HUDEP-2 (cell line): ENCODE measurements at regions not wholly inside any gene's neighbourhood (a gene's known extent, or its start where the extent isn't known, plus 50 kb on each side); places are given as distances from the start of the nearest gene placed in this dataset.
A peak's percentile ranks its signal among the peaks of the same experiment; 100 is the strongest.

Experiments used
- DNase-seq, 76 experiments: peaks; one replicate each; lab custom pipeline; 2025; ENCODE audit not compliant: unreplicated experiment in 76 of 76; lab: John Stamatoyannopoulos, UW

- no peak for DNase-seq
Observed at GRCh38 chr11:119910051-119910450, 181.1 kb upstream of the NECTIN1 start.

- DNase-seq: no peak
Observed at GRCh38 chr11:119909495-119909894, 180.5 kb upstream of the NECTIN1 start.

GRCh38 chr11:119909077-119909476 is 180.1 kb upstream of the NECTIN1 start:
- DNase-seq: no peak

GRCh38 chr11:119908573-119908904 is 179.5 kb upstream of the NECTIN1 start:
- DNase-seq: no peak

GRCh38 chr11:119907878-119908572 is 179.0 kb upstream of the NECTIN1 start:
- DNase-seq: no peak

GRCh38 chr11:119907122-119907851 is 178.3 kb upstream of the NECTIN1 start:
- DNase-seq: no peak

GRCh38 chr11:119906376-119906775 is 177.4 kb upstream of the NECTIN1 start:
- DNase-seq: no peak

GRCh38 chr11:119905162-119905561 is 176.2 kb upstream of the NECTIN1 start:
- no peak for DNase-seq

- no peak for DNase-seq
Observed at GRCh38 chr11:119904531-119905035, 175.6 kb upstream of the NECTIN1 start.

- DNase-seq: no peak
Observed at GRCh38 chr11:119903821-119904220, 174.8 kb upstream of the NECTIN1 start.

- DNase-seq: no peak
Observed at GRCh38 chr11:119903389-119903788, 174.4 kb upstream of the NECTIN1 start.

- DNase-seq: peak in 3 of 76 experiments; percentile 1 to 12 (median 4)
Observed at GRCh38 chr11:119902656-119903231, 173.7 kb upstream of the NECTIN1 start.

- no peak for DNase-seq
Observed at GRCh38 chr11:119901657-119902577, 172.9 kb upstream of the NECTIN1 start.

- no peak for DNase-seq
Observed at GRCh38 chr11:119899997-119900396, 171.0 kb upstream of the NECTIN1 start.

- no peak for DNase-seq
Observed at GRCh38 chr11:119897576-119897975, 168.6 kb upstream of the NECTIN1 start.

- DNase-seq: no peak
Observed at GRCh38 chr11:119897046-119897440, 168.0 kb upstream of the NECTIN1 start.

- DNase-seq: no peak
Observed at GRCh38 chr11:119896387-119897045, 167.5 kb upstream of the NECTIN1 start.

GRCh38 chr11:119895981-119896380 is 167.0 kb upstream of the NECTIN1 start:
- DNase-seq: no peak

GRCh38 chr11:119894916-119895315 is 165.9 kb upstream of the NECTIN1 start:
- DNase-seq: no peak

GRCh38 chr11:119892311-119892808 is 163.4 kb upstream of the NECTIN1 start:
- DNase-seq: no peak
